Lung (tissue), 11 donors: ENCODE measurements at regions not wholly inside any gene's neighbourhood (a gene's known extent, or its start where the extent isn't known, plus 50 kb on each side); places are given as distances from the start of the nearest gene placed in this dataset.

Experiments
- ATAC-seq: fragments of 200-7000 bp; cut with Tn5 transposase; one replicate; pipeline ENCODE4 v1.9.1; 2020; ENCODE audit warnings: moderate number of reproducible peaks; ENCODE audit not compliant: insufficient read depth, low FRiP score
- DNase-seq, 3 donors: peaks; one replicate each; pipeline ENCODE4 v3.0.0-alpha.2; 2013 to 2017
- H3K27ac ChIP-seq, 2 donors: one replicate each; pipeline ENCODE4 v1.5.1; 2013; ENCODE audit warnings: mild to moderate bottlenecking in 2 of 2, moderate library complexity in 2 of 2, control low read depth in 1 of 2, inconsistent platforms in 1 of 2, low read depth in 1 of 2, low read length in 1 of 2
- H3K27me3 ChIP-seq, 3 donors: one replicate each; pipeline ENCODE4 v1.5.1; 2013; ENCODE audit warnings: low read length in 2 of 3; ENCODE audit not compliant: control insufficient read depth in 3 of 3, insufficient read depth in 3 of 3
- H3K36me3 ChIP-seq, 4 donors: one replicate each; pipeline ENCODE4 v1.5.1; 2013; ENCODE audit warnings: low read length in 4 of 4, mild to moderate bottlenecking in 1 of 4, moderate library complexity in 1 of 4; ENCODE audit not compliant: control insufficient read depth in 4 of 4, insufficient read depth in 4 of 4
- H3K4me1 ChIP-seq, 5 donors: one replicate each; pipeline ENCODE4 v1.5.1; 2013; ENCODE audit warnings: low read length in 5 of 5, mild to moderate bottlenecking in 2 of 5, moderate library complexity in 1 of 5; ENCODE audit not compliant: control insufficient read depth in 5 of 5, insufficient read depth in 5 of 5
- H3K4me3 ChIP-seq: one replicate; pipeline ENCODE4 v1.5.1; 2013; ENCODE audit warnings: mild to moderate bottlenecking, control low read depth, moderate library complexity
- H3K9ac ChIP-seq, 2 donors: one replicate each; pipeline ENCODE4 v1.5.1; 2013; ENCODE audit warnings: low read length in 2 of 2, control low read depth in 1 of 2; ENCODE audit not compliant: insufficient read depth in 1 of 2
- H3K9me3 ChIP-seq, 4 donors: one replicate each; pipeline ENCODE4 v1.5.1; 2013; ENCODE audit warnings: low read length in 3 of 4, mild to moderate bottlenecking in 1 of 4, moderate library complexity in 1 of 4; ENCODE audit not compliant: control insufficient read depth in 4 of 4, insufficient read depth in 3 of 4
- WGBS, 2 donors: extraction: QIAGEN DNeasy Blood & Tissue Kit; methylation state at CpG; one replicate each; pipeline ENCODE4 v1.1.7; 2013; 5-methylcytosine and 5-hydroxymethylcytosine counted together
- TF ChIP-seq, protein P1 (sequence below): IDR thresholded peaks from 2 replicates; pipeline ENCODE4 v1.5.1; 2012; ENCODE audit warnings: mild to moderate bottlenecking; ENCODE audit errors: control extremely low read depth, extremely low read depth
- donor health status: control.
- donor health status: control.
- donor health status: Bipolar disorder and iron deficiency.
- donor health status: healthy.
- donor health status: DM: yes; HTN: yes; CAD: no.

DNA sequence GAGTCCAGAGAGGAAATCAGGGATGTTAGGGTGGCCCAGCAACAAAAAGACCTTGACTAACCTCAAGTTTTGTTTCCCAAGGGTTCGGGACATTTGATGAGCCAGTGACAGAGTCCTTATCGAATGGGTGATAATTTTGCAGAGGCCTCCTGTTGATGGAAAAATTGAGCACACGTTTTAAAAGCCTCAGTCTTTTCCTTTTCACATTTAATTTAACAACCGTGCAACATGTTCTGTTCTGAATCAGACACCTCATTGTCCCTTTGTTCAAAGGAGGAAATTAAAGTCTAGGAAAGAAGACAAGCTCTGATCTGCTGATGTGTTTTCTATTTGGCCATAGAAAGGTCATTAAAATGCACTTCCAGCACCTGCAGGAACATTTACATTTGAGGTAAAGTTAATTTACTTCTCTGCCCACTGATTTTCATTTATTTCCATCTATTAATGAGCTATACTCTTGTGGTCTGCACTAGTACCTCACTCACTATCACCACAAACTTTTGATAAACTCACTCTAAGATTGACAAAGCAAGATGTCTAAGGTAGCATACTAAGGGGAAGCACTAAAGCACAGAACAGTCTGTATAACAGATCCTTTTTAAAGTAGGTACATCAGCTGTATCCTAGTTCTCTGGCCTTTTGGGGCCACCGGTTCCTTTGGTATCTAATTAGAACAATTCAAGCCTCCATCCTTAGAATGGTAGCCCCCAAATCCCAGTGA is 147.0 kb downstream of the RPAP3 start:
- TF ChIP-seq, protein P1, sequence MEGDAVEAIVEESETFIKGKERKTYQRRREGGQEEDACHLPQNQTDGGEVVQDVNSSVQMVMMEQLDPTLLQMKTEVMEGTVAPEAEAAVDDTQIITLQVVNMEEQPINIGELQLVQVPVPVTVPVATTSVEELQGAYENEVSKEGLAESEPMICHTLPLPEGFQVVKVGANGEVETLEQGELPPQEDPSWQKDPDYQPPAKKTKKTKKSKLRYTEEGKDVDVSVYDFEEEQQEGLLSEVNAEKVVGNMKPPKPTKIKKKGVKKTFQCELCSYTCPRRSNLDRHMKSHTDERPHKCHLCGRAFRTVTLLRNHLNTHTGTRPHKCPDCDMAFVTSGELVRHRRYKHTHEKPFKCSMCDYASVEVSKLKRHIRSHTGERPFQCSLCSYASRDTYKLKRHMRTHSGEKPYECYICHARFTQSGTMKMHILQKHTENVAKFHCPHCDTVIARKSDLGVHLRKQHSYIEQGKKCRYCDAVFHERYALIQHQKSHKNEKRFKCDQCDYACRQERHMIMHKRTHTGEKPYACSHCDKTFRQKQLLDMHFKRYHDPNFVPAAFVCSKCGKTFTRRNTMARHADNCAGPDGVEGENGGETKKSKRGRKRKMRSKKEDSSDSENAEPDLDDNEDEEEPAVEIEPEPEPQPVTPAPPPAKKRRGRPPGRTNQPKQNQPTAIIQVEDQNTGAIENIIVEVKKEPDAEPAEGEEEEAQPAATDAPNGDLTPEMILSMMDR, result no peak
- Histone ChIP-seq H3K9me3 (no peaks in the 10 kb centered on the region), H3K4me3 (no peak overlapping the region), H3K9ac (no peak overlapping the region), H3K27ac (no peak overlapping the region), H3K4me1 (no peaks in the 10 kb centered on the region), H3K36me3 (no peaks in the 10 kb centered on the region), H3K27me3 (no peaks in the 10 kb centered on the region)
- ATAC-seq, result no peak
- WGBS, 2 donors, result 74 to 81% methylated on average over 5 of the region's 5 CpGs
- no peak for DNase-seq

DNA sequence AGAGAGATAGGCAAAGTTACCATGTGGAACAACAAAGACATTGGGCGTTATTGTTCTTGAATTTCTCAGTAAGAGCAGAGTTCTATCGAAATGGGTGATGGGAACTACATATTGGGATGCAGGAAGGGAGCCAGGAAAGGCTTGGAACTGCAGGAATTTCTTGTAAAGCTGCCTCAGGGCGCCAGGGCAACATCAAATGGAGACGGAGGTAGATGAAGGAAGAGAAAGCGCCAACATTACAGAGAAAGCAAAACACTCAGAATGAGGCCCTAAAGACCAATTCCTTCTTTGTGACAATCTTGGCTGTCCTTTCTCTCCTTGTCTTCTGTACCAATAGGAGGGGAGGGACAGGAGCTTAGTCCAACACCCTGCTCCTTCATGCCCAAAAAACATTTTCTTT is 148.4 kb downstream of the RPAP3 start:
- WGBS, 2 donors, result 78 to 81% methylated on average over 5 of the region's 5 CpGs
- no peak overlapping the region for H3K4me3 ChIP-seq
- no peak overlapping the region for H3K27ac ChIP-seq
- H3K4me1 ChIP-seq, result no peaks in the 10 kb centered on the region
- DNase-seq (no peak), ATAC-seq (no peak)
- H3K9me3 ChIP-seq, result peaks cover 0 to 6% (median 2%) of the 10 kb centered on the region in 4 donors
- H3K9ac ChIP-seq, result no peak overlapping the region
- H3K36me3 ChIP-seq, result no peaks in the 10 kb centered on the region
- H3K27me3 ChIP-seq, result no peaks in the 10 kb centered on the region
- TF ChIP-seq, protein P1, result no peak

DNA sequence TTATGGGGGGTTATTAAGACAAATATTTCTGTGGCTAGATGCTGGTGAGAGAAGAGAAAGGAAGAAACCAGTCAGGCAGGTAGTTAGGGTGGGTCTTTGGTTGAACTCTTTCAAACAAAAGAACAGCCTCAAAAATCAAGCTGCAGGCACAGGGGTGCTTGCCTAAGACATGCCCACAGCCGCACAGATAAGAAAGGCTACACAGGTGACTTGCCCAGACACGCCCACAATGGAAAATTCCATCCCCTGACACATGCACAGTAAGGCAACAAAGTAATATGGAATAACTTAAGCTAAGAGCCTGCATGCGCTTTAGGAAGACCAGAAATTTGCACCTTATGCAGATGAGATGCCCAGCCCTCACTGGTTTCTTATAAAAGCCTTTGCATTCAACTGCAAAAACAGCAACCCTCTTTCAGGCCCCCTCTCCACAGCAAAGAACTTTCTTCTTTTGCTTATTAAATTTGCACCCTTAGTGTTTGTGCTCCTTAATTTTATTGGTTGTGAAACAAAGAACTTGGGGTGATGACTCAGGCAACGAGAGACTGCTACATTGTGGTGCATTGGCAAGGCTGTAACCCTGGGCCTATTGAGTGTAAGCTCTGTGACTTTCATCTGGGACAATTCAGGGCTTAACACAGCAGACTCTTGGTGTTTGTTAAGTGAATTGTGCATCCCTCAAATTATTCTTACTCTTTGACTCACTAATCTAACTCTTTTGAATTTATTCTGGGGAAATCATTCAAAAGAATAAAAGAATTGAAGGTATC is 149.4 kb downstream of the RPAP3 start:
- 84 to 92% methylated on average over 4 of the region's 4 CpGs for WGBS, 2 donors
- H3K27me3 ChIP-seq, result no peaks in the 10 kb centered on the region
- peaks cover 0 to 8% (median 2%) of the 10 kb centered on the region in 4 donors for H3K9me3 ChIP-seq
- ATAC-seq (no peak), DNase-seq (no peak)
- no peaks in the 10 kb centered on the region for H3K4me1 ChIP-seq
- H3K27ac ChIP-seq, result no peak overlapping the region
- TF ChIP-seq, protein P1, result no peak
- H3K36me3 ChIP-seq, result no peaks in the 10 kb centered on the region
- H3K9ac ChIP-seq, result no peak overlapping the region
- no peak overlapping the region for H3K4me3 ChIP-seq
